ENCODE measurements at regions not wholly inside any gene's neighbourhood (a gene's known extent, or its start where the extent isn't known, plus 50 kb on each side); places are given as distances from the start of the nearest gene placed in this dataset.
"Not testable (repeated sequence)": the region's sequence is repeated elsewhere in the genome, so short reads cannot be mapped to it uniquely, and the experiment has no call there.

DNA sequence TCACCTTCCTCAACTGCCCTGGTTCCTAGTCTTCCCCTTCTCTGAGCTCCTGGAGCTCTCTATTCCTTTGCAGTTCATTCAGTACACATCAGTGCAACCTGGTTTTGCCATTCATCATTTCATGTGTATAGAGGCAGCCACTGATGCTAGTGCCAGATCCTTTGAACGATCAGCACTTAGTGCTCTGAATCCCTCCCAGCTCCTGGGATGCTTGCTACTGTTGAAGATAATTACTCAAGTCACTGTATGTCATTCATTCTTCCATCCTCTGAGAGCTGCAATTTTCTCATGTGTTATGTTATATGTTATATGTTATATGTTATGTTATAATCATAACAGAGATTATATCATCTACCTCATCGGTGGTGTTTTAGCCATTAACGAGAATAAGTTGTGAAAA lies 98.5 kb upstream of the UXS1 start:
- intact Hi-C loops (cut with micrococcal nuclease): no loop called here

DNA sequence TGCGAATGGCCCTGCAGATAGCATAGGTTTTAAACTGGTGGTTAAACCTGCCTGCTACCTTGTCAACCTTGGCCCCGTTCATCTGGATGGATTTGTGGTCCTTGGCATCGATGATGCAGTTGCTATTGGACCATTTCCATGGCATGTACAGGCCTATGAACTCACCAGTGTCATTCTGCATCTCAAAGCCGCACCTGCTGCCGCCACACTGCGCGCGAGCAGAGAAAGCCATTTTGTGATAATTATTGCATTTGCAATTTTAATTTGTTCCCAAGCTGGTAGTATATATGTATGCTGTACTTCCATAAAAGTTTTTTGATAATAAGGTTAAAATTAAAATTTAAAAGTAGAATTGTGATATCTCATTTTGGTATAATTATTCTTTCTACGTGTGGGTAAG lies 94.8 kb upstream of the UXS1 start:
- intact Hi-C loops (cut with micrococcal nuclease): no loop called here

DNA sequence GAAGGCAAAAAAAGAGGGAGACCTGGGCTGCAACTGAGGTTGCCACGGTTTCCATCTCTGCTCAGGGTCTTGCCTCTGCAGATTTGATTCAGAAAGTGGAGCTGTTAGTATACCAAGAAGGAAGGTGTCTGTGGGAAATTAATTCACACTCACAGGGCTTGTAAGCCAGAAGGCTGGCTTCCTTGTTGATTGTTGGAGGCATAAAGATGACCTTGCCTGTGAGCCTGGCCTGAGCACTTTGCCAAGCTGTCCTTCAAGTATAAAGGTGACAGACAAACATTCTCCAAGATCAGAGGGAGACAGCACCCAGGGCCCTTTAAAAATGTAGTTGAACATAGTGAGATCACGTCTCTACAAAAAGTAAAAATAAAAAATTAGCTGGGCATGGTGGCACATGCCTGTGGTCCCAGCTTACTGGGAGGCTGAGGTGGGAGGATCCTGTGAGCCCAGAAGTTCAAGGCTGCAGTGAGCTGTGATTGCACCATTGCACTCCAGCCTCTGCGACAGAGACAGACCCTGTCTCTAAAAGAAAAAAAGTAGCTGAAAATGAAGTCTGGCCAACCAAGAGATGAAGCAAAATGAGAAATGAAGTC lies 91.2 kb upstream of the UXS1 start:
- intact Hi-C loops (cut with micrococcal nuclease): no loop called here

DNA sequence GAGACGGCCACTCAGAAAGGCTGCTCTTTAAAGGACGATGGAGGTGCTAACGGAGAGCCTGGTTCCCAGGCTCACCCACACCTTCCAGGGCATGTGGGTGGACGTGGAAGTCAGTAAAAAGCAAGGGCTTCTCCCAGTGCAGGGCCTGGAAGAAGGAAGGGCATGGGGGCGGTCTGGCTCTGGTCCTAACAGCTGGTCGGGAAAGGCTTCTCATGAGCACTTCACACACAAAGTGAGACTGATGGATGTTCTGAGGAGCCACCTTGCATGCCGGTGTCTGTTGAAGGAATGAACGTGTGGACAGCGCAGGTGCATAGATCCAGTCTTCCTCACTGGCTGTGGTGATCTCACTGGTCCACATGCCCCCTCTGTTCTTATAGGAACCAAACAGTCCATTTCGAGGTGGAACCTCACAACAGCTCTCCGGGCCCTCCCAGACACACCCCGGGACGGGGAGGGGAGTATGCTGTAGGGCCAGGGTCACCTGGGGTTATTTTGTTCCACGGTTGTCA lies 90.6 kb upstream of the UXS1 start:
- intact Hi-C loops (cut with micrococcal nuclease): no loop called here

DNA sequence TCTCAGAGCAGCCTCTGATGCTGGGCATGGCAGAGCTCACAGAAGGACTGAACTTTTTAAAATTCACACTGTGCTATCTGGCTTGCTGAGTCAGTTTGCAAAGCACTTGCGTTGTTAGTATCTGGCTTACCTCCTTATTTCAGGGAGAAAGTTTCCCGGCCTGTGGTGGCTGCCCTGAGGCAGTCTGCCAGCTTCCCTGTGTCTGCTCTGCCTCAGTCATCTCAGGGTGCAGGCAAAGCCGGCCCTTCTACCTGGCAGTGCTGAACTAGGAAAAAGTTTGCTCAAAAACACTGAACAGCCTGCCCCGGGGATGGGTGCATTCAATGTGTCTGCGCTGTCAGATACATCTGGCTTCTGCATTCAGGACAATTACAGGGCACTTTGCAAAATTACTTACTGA lies 90.2 kb upstream of the UXS1 start:
- intact Hi-C loops (cut with micrococcal nuclease): no loop called here

DNA sequence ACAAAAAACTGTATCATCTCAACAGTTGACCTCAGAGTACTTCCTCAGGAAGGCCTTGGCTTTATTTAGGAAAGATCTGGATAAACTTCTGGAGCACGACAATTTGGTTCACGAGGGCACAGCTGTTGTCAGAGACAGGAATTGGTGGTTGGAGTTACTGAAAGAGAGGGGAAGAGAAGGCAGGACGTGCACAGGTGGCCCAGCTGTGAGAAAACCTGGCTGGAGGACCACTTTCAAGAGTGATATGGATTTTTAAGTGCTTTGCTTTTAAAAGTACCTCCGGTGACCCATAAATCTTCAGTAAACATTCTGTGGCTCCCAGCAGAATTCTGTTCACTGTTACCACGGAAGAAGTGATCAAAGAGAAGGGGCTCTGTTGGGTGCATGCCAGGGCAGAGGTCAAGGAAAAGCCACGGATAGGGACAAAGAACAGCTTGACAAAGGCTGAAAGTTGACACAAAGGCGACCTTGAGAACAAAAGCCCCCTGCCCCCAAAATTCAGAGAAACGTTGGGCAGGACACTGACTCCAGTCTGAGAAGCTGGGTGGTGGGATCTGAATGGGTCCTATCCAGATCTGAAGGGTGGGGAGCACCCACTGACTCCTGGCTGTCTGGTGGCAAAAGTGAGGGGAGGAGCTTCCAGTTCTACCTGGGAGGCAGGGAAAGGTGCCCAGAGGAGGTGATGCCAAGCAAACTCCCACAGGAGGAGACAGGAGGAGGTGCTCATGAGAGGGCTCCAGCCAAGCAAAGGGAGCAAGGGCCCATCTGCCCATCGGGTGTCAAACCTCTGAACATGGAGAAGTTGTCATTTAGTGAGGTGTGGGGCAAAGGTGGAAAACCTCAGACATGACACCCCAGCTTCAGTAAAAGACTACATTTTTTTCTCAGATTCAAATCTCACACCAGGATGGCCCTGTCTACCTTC lies 89.4 kb upstream of the UXS1 start:
- intact Hi-C loops (cut with micrococcal nuclease): not testable (repeated sequence)

DNA sequence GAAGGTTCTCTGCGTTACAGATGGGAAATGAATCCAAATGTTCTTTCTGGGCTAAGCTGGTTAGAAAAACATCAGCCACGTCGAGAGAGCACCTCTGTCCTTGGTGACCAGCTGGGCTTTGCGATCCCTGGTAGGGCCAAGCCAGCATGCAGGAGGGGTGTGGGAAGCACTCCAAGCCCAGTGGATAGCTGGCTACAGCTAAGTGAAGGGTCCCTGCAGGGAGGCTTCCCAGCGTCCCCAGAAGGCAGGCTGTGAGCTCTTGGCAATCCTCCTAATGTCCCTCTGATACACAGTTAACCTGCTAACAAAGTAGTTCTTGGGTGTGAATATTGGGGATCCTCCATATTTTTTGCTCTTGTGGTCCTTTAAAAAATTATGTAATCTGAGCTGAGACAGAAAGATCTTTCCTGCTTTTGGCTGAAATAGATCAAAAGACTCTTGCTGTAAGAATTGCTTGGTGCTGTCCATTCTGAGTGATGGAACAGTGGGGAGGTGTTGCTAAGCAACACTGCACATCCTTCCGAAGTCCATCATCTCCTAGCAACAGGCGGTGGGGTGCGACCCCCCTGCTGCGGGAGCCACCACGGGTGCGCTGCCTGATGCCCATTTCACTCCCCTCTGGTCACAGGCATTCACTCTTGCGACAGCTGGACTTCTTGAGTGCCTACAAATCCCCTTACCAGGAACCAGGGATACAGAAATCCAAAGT lies 88.5 kb upstream of the UXS1 start:
- intact Hi-C loops (cut with micrococcal nuclease): no loop called here

DNA sequence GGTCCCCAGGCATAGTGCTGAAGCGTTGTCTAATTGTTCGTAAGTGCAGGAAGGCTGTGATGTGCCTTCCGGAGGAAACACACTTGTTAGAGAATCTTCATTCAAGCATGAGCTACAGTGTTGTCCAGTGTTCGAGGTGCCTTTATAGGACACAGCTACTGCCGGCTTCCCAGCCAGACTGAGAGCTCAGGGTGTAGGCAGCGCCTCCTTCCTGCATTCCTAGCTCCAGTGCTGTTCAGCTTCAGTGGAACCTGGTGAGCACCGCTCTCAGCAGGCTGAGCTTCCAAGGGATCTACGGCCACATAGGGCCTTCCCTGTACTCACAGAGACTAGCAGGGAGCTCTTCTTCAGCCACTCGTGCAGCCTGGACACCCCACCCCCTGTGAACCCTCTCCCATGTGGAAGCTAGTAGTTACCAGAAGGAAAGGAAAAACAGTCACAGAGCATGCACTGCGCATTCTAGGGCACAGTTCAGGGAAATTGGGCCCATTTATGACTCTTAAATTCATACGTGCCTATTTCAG lies 87.9 kb upstream of the UXS1 start:
- intact Hi-C loops (cut with micrococcal nuclease): not testable (repeated sequence)

DNA sequence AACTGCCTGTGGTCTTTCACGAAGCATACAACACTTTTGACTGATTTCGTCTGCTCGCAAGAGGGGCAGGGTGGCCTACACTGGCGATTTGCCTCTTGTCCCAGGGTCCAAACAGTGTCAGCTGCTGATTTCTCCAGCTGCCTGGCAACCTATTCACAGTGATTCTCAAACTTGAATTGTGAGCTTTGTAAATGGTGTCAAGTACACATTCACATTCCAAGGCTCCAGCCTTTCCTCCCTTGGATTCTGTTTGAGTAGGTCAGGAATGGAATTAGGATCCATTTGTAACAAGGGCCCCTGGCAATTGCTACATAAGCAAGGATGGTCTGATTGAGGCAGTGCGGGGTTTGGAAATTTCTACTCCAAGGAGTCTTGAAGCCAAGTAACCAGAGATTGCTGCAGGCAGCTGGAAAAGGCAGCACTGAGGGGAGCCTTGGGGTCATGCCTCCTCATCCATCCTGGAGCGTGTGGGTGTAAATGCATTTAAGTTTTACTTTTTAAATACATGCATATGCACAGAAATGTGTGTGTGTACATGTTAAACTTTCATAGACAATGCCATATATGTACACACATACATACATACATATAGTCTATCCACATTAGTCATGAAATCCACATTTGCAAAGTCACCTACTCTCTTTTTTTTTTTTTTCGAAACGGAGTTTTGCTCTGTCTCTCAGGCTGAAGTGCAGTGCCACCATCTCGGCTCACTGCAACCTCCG lies 86.8 kb upstream of the UXS1 start:
- intact Hi-C loops (cut with micrococcal nuclease): no loop called here

DNA sequence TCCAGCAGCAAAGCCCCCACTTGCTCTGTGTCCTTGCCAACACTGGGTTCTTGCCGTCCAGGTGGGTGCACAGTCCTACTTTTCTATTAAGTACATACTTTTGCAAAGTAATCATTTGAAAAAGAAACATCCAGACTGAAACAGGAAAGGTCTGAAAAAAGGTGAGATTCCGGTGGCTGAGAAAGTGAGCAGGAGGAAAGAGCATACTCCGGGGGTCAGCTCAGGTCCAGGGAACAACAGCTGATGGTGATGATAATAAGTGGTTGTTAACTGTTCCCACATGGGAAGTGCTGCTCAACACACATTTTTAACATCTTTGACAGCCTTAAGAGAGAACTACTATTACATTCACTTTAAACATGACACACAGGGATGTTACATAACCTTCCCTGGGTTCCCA lies 86.1 kb upstream of the UXS1 start:
- intact Hi-C loops (cut with micrococcal nuclease): no loop called here

DNA sequence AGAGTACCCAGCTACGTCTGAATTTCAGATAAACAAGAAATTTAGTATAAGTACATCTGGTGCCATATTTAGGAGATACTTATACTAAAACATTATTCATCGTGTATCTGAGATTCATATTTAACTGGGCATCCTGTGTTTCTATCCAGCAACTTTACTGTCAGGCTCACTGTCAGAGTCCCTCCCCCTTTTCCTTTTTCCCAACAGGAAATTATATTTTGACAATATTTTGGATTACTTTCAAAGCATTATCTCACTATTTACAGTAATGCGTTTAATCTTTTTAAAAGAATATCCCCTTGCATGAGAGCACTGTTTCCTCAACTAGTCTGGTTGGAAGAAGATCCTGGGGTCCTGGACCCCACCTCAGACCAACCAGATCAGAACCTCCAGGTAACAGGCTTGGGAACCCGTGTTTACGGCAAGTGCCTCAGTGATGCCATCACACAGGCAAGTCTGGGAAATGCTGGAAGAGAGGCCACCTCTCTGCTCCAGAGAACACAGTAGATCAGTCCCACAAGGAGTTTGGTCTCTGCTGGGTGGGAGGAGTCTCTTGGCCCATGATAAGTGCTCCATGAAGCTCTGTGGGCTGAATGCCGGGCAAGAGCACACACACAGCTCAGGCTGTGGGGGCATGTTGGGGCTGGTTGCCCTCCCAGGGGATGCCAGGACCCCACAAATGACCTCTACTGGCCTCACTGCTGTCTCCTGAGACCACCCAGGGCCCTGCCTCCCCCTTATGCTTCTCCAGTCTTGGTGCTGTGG lies 84.2 kb upstream of the UXS1 start:
- intact Hi-C loops (cut with micrococcal nuclease): no loop called here

DNA sequence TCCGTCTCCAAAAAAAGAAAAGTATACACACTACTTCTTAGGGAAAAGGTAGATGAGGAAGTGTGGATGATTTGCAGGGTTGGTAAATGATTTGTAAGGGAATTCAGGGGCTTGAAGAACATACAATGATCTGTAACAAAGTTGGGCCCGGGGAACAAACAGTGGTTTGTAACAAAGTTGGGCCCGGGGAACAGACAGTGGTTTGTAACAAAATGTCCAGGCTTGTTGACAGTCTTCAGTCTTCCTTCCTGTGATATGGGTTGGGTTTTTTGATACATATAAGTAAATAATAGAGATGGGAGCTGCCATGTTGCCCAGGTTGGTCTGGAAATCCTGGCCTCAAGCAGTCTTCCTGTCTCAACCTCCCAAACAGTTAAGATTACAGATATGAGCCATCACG lies 83.3 kb upstream of the UXS1 start:
- intact Hi-C loops (cut with micrococcal nuclease): no loop called here

DNA sequence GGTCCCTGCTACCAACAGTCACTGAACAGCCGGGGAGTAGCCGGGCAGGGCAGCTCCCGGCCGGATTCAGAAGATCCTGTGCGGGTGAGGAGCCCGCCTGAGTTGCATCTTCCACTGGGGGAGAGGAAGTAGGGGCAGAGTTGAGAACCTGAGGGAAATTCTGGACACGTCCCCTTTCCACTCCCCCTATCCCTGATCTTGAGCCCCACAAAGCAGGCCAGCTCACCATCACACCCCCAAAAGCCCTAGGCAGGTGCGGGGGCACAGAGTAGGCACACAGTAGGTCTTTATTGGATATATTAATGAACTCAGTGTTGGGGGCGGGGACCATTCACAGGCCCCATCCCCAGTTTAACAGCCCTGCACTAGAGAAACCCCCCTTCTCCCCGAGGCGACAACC lies 81.9 kb upstream of the UXS1 start:
- intact Hi-C loops (cut with micrococcal nuclease): no loop called here

DNA sequence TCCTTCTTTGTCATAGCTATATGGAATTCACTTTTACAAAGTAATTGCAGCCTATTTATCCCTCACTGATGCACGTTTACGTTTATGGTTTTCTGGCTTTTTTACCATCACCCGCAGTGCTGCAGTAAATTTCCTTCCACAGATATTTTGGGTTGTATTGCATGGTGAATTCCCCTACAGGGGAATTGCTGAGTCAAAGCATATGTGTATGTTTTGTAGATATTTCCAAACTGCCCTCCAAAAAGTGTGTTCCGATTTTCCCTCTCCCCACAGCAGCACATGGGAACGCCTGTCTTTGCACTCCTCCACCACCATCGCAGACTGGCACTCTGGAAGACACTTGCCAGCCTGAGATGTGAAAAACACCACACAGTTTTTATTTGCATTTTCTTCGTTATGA lies 80.6 kb upstream of the UXS1 start:
- intact Hi-C loops (cut with micrococcal nuclease): no loop called here

DNA sequence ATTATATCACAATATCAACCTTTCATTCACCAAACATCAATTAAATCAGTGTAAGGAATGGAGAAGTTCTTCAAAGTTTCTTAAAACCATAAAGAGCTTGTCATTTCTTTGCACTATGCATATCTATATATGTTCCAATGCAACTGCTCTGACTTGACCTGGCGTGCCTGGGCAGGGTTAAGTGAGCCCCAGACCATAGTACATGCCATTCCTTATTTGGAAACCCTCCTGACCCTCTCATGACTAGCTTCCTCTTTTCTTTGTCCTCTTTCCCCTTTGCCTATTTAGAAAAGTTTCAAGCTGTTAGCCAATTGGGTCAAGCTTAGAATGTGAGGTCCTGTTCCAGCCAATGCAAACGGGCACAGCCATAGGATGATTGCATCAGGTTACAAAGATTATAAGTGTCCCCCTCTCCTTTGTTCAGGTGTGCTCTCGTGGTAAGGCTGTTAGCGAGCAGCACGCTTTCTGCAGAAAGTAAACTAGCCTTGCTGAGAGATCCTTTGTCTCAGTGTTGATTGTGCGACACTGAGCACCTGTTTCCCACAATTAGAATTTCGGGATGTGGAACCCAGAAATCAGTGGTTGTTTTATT lies 78.2 kb upstream of the UXS1 start:
- intact Hi-C loops (cut with micrococcal nuclease): no loop called here

DNA sequence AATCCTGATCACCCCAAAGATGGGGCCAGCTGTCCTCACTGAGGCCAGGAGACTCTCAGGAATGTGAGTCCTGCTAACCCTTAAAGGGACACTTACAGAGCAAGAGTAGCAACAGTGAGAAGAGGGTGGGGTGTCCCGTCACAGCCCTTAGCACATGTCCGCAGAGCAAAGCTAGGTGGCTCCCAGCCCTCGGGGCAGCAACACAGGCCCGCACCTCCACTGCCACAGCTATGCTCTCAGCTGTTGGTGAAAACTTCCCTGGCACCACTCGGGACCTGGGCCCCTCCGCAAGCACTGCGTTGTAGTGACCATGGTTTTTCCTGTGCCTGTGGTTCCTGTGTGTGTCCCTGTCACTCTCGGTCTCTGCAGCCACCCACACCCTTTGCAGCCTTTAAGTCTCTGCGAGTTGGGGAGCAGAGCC lies 76.4 kb upstream of the UXS1 start:
- intact Hi-C loops (cut with micrococcal nuclease): loop anchor here (1.0 kb wide), 1 partner anchor 9 kb away; no protein-coding TSS in a partner anchor

DNA sequence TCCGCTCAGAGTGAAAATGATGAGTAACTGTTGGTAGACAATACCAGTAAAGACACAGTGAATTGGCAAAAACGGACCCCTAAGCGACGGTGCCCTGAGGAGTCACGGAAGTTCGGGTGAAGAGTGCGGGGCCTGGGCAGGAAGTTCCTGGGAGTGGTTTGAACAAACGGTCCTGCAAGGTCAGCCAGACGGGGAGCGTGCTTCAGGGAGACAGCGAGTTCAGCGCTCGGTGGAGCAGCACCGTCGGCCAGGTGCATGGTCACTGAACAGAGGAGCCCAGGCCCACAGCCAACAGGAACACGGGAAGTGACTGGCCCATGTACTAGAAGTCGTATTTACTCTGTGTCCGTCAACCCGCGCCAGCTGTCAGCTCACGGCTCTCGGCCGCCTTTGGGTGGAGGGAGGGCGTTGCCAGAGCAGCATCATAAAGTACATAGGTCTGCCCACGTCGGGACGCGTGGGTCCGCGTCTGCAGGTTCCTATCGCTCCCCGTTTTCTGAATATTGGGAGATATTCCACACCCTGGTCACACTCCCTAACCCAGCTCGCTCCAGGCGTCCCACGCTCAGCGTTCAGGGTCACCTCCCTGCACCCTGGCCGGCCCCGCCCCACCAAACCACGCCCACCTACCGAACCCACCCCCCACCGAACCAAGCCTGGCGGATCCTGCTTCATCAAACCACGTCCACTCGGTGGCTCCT lies 75.6 kb upstream of the UXS1 start:
- intact Hi-C loops (cut with micrococcal nuclease): loop anchor here (1.0 kb wide), 1 partner anchor 8 kb away; no protein-coding TSS in a partner anchor

DNA sequence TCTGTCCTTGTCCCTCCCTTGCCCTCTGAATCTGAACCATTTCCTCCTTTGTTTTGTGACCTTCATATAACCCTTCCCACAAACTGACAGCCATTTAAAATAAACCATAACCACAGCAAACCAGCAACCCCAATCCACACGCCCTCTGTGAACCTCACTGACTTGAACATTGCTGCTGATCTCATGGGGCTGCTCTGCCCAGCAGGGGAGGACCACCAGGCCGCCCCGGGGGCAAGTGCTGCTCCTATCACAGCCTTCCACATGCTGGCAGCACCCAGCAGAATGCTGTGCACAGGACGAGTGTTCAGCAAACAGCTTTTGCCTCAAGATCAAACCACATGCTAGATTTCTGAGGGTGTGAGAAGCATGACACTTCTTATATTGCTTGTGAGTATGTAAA lies 73.9 kb upstream of the UXS1 start:
- intact Hi-C loops (cut with micrococcal nuclease): no loop called here

DNA sequence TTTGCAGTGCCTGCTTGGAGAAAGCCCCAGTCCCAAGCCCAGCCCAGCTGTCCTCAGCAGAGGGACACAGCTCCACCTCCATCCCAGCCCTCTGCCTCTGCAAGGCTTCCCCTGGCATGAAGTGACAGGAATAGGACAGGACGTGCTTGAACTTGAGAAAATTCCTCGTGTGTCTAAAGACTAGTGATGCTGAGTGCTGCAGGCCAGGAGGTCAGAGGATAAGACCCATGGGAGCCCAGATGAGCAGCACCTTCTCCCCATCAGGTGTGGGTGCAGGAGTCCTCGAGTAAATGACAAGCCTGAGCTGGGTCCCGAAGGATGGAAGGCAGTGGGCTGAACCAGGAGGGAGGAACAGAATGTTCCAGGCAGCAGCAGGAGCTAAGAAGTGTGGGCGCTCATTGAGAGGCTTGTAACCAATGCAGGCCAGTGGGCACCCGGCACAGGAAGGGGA lies 67.8 kb upstream of the UXS1 start:
- intact Hi-C loops (cut with micrococcal nuclease): loop anchor here (1.0 kb wide), 1 partner anchor 8 kb away; no protein-coding TSS in a partner anchor
